OCI-LY7 (cell line): ENCODE measurements at regions not wholly inside any gene's neighbourhood (a gene's known extent, or its start where the extent isn't known, plus 50 kb on each side); places are given as distances from the start of the nearest gene placed in this dataset.

Experiments used
- EZH2phosphoT487 ChIP-seq: fragments of 200-600 bp; sonication (generic); IDR thresholded peaks from 2 replicates; pipeline ENCODE4 v1.6.1; 2018; ENCODE audit warnings: low read depth, borderline replicate concordance, mild to moderate bottlenecking, mixed run types, antibody characterized with exemption, low read length, moderate library complexity, mixed read lengths
- TF ChIP-seq, protein P1 (sequence below): fragments of 200-600 bp; sonication (generic); conservative IDR thresholded peaks from 2 replicates; pipeline ENCODE4 v1.5.1; 2014; ENCODE audit warnings: mild to moderate bottlenecking, antibody characterized with exemption, low read length, moderate library complexity, mixed read lengths

DNA sequence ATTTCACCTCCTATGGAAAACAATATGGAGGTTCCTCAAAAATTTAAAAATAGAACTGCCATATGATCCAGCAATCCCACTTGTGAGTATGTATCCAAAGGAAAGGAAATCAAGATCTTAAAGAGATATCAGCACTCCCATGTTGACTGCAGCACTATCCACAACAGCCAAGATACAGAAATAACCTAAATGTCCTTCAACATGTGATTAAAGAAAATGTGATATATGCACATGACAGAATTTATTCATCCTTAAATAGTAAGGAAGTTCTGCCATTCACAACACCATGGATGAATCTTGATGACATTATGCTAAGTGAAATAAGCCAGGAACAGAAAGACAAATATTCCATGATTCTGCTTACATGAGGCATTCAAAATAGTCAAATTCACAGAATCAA is 303.6 kb upstream of the LRRN1 start:
- TF ChIP-seq, protein P1, sequence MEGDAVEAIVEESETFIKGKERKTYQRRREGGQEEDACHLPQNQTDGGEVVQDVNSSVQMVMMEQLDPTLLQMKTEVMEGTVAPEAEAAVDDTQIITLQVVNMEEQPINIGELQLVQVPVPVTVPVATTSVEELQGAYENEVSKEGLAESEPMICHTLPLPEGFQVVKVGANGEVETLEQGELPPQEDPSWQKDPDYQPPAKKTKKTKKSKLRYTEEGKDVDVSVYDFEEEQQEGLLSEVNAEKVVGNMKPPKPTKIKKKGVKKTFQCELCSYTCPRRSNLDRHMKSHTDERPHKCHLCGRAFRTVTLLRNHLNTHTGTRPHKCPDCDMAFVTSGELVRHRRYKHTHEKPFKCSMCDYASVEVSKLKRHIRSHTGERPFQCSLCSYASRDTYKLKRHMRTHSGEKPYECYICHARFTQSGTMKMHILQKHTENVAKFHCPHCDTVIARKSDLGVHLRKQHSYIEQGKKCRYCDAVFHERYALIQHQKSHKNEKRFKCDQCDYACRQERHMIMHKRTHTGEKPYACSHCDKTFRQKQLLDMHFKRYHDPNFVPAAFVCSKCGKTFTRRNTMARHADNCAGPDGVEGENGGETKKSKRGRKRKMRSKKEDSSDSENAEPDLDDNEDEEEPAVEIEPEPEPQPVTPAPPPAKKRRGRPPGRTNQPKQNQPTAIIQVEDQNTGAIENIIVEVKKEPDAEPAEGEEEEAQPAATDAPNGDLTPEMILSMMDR: no peak
- TF ChIP-seq EZH2phosphoT487: no peak
